Inflammatory macrophage treated with lipopolysaccharide for 1 hour (primary cell): ENCODE measurements at regions not wholly inside any gene's neighbourhood (a gene's known extent, or its start where the extent isn't known, plus 50 kb on each side); places are given as distances from the start of the nearest gene placed in this dataset.

ENCODE experiments used
- DNase-seq, 2 donors: peaks; one replicate each; pipeline ENCODE4 v3.0.0-alpha.2; 2020 to 2022

GRCh38 chr12:91841822-91842221 is 303.8 kb downstream of the BTG1 start:
- DNase-seq: no peak

DNA sequence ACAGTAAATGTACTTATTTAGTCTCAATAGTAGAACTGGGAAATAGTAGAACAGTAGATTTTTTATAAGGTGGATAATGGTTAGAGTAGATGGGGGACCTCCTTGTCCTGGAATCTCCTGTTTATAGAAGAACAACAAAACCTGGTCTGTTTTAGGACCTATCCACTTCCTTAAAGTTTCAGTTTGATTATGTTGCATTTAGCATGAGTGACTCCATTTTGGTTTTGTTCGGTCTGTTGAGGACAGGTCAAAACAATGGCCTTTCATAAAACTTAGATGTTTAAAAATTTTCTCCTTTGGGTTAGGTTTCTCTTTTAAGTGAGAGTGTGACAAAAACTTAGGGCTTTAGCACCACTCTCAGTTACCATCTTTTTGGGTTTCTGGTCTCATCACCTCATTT is 308.9 kb downstream of the BTG1 start:
- DNase-seq: no peak

DNA sequence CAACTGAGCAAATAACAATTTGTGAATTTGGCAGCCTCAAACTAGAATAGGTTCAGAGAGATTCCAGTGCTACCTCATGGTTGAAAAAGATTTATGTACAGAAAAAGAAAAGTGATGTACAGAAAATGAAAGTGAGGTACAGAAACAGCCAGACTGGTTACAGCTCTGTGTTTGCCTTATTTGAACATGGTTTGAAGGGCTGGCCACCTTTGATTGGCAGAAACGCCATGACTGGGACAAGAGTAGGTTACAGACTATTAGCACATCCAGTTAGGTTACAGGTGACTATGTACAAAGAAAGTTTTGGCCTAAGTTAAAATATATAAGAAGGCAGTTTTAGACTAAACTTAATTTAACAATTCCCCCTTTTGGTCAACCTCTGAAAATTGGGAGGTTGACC is 309.4 kb downstream of the BTG1 start:
- no peak for DNase-seq

DNA sequence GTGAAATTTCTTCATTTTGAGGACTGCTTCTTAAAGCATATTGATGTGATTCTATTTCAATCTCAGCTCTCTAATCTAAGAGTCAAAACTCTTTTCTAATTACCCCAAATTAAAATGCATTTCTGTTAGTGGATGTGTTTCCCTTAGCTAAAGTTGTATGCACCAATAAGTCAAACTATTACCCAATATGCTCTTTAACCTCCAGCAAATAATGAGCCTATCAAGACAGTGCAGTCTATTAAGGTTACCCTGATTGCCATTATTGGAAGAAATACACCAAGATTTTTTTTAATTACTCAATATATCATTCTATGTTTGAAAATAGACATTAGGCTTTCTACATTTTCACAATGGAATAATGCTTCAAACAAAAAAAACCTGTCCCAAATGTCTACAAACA is 310.0 kb downstream of the BTG1 start:
- DNase-seq: no peak

- DNase-seq: no peak
Measured at GRCh38 chr12:91833780-91834359, 311.8 kb downstream of the BTG1 start.

- no peak for DNase-seq
Measured at GRCh38 chr12:91825999-91826398, 319.6 kb downstream of the BTG1 start.

DNA sequence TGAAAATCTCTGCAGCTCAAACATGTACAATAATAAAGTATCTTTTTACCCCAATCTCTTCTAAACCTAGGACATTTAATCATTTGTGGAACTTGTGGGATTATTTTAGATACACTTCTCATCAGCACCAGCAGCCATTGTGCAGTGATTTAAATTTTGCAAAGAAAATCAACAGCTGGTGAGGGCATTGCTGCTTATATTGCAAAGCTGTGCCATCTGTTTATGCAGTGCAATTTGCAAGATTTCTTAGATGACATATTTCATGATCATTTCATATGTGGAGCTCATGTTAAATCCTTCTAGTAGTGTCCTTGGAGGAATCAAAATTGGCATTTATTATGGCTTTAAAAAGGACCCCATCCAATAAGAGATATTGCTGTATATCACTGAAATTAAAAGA is 320.7 kb downstream of the BTG1 start:
- DNase-seq: no peak

GRCh38 chr12:91819132-91819447 is 326.6 kb downstream of the BTG1 start:
- peak in 1 of 2 donors; percentile 12 for DNase-seq

GRCh38 chr12:91818227-91819131 is 327.2 kb downstream of the BTG1 start:
- no peak for DNase-seq

GRCh38 chr12:91817517-91817916 is 328.1 kb downstream of the BTG1 start:
- DNase-seq: no peak

- DNase-seq: peak; percentile 17 to 24
Measured at GRCh38 chr12:91813701-91814100, 331.9 kb downstream of the BTG1 start.

GRCh38 chr12:91811481-91812287 is 334.0 kb downstream of the BTG1 start:
- DNase-seq: peak; percentile 33 to 86

- DNase-seq: no peak
Measured at GRCh38 chr12:91810531-91811451, 334.9 kb downstream of the BTG1 start.

DNA sequence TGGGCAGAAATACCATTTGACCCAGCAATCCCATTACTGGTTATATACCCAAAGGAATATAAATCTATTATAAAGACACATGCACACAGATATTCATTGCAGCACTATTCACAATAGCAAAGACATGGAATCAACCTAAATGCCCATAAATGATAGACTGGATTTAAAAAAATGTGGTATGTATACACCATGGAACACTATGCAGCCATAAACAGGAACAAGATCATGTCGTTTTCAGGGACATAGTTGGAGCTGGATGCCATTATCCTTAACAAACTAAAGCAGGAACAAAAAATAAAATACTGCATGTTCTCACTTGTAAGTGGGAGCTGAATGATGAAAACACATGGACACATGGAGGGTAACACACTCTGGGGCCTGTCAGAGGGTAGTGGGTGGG is 335.6 kb downstream of the BTG1 start:
- DNase-seq: no peak

DNA sequence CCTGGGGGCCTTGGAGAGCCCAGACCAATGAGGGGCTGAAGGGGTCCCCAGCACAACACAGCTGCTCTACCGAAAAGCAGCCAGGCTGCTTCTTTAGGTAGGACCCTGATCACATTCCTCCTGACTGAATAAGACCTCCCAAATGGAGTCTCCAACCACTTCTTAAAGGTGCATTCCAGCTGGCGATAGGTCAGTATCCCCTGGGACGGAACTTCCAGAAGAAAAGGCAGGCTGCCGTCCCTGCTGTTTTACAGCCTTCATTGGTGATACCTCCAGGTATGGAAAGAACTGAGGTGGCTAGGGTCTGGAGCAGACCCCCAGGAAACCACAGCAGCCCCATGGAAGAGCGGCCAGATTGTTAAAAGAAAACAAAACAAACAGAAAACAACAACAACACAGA is 340.6 kb downstream of the BTG1 start:
- DNase-seq: no peak

DNA sequence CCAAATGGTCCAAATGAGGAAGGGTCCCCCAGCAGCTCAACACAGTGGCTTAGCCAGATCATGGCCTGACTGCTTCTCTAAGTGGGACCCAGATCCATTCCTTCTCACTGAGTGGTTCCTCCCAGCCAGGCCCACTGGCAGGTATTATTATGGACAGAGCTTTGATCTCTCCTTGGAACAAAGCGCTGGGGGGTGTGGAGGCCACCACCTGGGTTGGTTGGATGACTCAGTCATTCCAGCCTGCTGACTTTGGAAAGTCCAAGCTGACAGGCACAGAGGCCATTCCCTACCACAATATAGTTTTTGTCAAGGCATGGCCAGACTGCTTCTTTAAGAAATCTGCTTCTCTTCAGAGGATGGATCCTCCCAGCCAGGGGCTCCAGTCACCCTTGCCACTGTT is 341.1 kb downstream of the BTG1 start:
- DNase-seq: no peak

- DNase-seq: no peak
Measured at GRCh38 chr12:91801048-91801447, 344.6 kb downstream of the BTG1 start.

GRCh38 chr12:91793676-91794075 is 352.0 kb downstream of the BTG1 start:
- no peak for DNase-seq

- no peak for DNase-seq
Measured at GRCh38 chr12:91792597-91792996, 353.0 kb downstream of the BTG1 start.

DNA sequence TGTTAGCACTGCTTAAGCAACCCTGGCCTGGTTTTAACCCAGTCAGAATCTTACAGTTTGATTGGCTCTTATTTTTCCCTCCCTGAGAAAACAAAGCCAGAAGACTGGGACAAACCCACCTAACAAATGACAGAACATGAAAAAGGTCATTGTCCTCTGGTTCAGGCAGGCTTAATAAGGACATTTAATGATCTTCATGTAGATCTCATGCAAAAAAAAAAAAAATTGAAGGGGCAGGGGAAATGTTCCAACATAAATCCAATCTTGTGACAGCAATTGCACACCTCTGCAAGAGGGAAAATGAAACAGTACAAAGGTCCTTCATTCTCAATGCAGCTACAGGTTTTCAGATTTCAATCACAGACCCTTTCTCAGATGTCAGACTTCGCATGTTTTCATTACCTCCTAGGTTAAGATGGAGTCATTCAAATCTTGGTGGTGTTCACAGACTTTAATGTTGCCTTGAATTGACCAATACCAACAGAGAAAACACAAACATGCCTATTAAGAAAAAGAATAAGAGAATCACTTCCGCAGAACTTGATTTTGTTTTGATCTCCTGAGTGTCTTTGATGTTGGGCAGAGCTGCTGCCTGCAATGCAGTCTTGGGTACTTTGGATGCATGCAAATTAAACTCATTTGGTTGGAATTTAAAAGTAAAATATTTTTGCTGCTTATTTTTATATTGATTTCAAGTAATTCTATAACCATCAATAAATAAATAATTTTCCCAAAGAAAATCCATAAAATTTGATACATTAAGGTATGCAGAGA is 359.0 kb downstream of the BTG1 start:
- DNase-seq: no peak

DNA sequence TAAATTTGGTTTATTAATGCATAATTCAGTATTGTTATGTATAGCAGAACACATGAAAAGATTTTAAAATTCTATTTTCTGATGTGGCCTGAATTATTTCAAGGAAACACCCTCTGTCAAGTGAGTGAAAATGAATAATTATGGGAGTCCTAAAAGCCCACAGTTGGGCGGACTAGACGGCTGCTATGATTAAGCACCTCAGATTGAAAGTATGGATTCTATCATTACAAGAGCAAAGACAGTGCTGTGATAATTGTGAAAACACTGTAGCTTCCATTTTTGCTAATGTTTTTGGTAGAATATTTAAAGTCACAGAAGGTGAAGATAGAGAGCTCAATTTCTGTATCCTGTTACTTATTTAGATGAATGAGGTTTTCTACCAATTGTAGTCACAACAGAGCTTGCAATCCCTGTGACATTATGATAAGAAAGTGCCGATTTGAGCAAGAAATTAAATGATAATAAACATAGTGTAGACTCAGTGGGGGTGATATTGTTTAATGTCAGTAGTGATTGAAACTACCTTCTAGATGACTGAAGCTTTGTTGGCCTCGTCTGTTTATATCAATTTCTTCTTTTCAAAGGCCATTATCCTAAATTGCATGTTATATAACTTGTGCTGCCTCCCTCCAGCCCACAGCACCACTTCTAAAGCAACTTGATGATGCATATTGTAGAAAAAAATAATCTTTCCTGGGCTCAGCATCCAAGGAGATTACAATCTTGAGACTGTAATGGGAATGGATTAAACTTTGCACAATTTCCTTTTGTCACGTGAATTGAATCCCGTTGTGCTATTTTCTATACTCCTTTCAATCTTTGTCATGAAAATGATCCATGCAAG is 359.8 kb downstream of the BTG1 start:
- DNase-seq: no peak
